RWPE1 (cell line): ENCODE measurements at regions not wholly inside any gene's neighbourhood (a gene's known extent, or its start where the extent isn't known, plus 50 kb on each side); places are given as distances from the start of the nearest gene placed in this dataset.

Source experiments
- CTCF ChIA-PET: fragments of 350-600 bp; sonication (Branson Sonifier 250); formaldehyde crosslinking; extraction: SDS; loops from one replicate; lab custom pipeline; 2021; lab: Yijun Ruan, JAX
- POLR2A ChIA-PET: fragments of 400-600 bp; formaldehyde crosslinking; extraction: SDS; loops from one replicate; lab custom pipeline; 2020; ENCODE audit warnings: antibody characterized with exemption; ENCODE audit not compliant: low non-redundant PET; lab: Yijun Ruan, JAX
- DNase-seq: peaks from one replicate; pipeline ENCODE4 v3.0.0; 2012; ENCODE audit warnings: low spot score
- H3K27ac ChIP-seq: fragments of 450-650 bp; 2 replicates; pipeline ENCODE4 v1.5.1; 2017
- TF ChIP-seq, protein P1 (sequence below): fragments of 450-650 bp; conservative IDR thresholded peaks from 2 replicates; pipeline ENCODE4 v1.5.1; 2017; ENCODE audit warnings: low read depth, mild to moderate bottlenecking

DNA sequence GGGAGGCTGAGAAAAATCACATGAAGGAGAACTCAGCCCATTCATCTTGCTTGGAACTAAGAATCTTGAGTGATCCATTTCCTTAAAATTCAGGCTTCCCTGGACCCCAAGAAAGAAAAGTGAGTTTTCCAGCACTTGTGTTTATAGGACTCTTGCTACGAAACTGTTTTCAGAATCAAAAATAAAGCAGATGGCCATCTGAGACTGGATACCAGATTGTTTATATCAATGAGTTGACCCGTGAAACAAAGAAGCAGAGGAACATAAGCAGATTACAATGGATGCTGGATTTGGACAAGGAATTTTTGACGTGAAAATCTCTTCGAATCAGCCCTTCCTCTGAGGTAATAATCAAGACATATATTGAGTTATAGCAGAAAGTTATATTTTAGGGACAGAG is 223.2 kb downstream of the SYK start:
- no peak for DNase-seq
- CTCF ChIA-PET: no interaction called here
- POLR2A ChIA-PET: no interaction called here
- no peak overlapping the region for H3K27ac ChIP-seq
- TF ChIP-seq, protein P1, sequence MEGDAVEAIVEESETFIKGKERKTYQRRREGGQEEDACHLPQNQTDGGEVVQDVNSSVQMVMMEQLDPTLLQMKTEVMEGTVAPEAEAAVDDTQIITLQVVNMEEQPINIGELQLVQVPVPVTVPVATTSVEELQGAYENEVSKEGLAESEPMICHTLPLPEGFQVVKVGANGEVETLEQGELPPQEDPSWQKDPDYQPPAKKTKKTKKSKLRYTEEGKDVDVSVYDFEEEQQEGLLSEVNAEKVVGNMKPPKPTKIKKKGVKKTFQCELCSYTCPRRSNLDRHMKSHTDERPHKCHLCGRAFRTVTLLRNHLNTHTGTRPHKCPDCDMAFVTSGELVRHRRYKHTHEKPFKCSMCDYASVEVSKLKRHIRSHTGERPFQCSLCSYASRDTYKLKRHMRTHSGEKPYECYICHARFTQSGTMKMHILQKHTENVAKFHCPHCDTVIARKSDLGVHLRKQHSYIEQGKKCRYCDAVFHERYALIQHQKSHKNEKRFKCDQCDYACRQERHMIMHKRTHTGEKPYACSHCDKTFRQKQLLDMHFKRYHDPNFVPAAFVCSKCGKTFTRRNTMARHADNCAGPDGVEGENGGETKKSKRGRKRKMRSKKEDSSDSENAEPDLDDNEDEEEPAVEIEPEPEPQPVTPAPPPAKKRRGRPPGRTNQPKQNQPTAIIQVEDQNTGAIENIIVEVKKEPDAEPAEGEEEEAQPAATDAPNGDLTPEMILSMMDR: no peak

DNA sequence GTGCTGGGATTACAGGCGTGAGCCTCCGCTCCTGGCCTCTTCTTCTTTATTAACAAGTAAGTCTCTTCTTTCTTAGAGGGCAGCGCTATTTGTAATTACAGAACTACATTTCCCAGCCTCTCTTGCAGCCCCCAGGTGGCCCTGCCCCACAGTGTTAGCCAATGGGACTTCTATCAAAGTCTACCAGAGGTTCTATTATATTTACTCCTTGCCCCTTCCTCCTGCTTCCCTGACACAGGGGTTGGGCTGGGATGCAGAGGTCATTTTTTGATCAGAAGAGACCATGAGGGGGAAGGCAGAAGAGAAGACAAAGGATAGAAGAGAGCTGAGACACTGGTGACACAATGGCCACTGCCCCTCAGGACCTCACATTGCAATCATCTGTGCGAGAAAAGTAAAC is 224.2 kb downstream of the SYK start:
- H3K27ac ChIP-seq: no peak overlapping the region
- ChIA-PET POLR2A (no interaction called here), CTCF (no interaction called here)
- no peak for DNase-seq
- TF ChIP-seq, protein P1: no peak

- CTCF ChIA-PET: no interaction called here
- POLR2A ChIA-PET: no interaction called here
- no peak for DNase-seq
Observed at GRCh38 chr9:91026266-91026665, 224.6 kb downstream of the SYK start.

GRCh38 chr9:91027005-91027404 is 225.4 kb downstream of the SYK start:
- DNase-seq: no peak
- TF ChIP-seq, protein P1: no peak
- CTCF ChIA-PET: no interaction called here
- POLR2A ChIA-PET: no interaction called here
- no peak overlapping the region for H3K27ac ChIP-seq

More at GRCh38 chr9:91026266-91026665, 224.6 kb downstream of the SYK start:
- TF ChIP-seq, protein P1: no peak
- H3K27ac ChIP-seq: no peak overlapping the region

GRCh38 chr9:91028166-91028827 is 226.7 kb downstream of the SYK start:
- DNase-seq: no peak
- CTCF ChIA-PET: no interaction called here
- TF ChIP-seq, protein P1: no peak
- POLR2A ChIA-PET: no interaction called here
- H3K27ac ChIP-seq: no peak overlapping the region

DNA sequence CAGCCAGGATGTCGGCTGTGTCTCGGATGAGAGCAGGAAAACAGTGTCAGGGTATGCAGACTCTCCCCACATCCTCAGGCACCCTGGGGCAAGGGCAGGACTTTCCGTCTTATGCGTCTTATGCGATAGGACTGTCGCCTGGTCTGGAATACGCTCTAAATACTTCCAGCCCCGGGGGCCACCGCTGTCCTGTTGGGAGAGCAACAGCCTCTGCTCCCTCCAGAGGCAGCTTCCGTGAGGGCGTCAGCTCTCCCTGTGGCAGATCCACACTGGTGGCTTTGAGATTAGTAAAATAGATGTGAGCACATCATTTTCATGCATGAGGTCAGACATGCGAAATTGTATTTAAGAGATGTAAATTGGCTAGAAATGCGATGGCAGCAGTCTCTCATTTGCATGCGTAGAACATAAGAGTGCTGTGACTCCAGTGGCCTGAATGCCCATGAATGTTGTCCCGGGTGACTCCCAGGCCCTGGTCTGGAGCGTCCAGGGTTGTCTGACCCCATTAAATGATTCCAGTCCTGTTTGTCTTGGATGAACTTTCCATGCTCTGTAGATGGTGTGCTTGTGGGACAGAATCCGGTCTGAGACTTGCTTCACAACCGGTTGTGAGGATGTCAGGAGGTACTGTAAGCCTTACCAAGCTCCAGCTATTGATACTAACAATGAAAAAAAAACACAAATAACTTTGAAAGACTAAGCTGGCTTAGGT is 228.2 kb downstream of the SYK start:
- ChIA-PET CTCF (interaction anchor here (0.6 kb wide), 2 partner anchors 15 to 393 kb away, joined by 3 to 6 read pairs; no protein-coding TSS in a partner anchor), POLR2A (no interaction called here)
- no peak for DNase-seq
- H3K27ac ChIP-seq: no peak overlapping the region
- TF ChIP-seq, protein P1: no peak
